NCI-H345 treated with DMSO at 0.1 percent for 48 hours (cell line): ENCODE measurements at regions not wholly inside any gene's neighbourhood (a gene's known extent, or its start where the extent isn't known, plus 50 kb on each side); places are given as distances from the start of the nearest gene placed in this dataset.

Source experiments
- DNase-seq: peaks from one replicate; lab custom pipeline; 2025; ENCODE audit not compliant: unreplicated experiment; lab: John Stamatoyannopoulos, UW

DNA sequence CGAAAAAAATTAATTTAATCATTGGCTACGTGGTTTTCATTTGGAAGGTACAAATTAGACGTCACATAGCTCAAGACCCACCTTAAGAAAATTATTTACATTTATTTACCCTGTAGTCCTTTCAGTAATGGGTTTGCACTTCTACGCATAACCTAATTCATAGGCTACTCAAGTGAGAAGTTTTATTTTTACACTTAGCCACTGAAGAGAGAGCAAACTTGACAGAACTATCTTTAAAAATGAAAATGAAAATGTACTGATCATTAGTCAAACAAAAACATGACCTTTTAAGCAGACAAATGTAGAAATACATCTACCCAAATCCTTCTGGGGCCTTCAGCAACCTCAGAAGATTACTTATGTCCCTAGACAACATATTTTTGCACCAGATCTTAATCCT is 269.4 kb upstream of the TTC14 start:
- no peak for DNase-seq

DNA sequence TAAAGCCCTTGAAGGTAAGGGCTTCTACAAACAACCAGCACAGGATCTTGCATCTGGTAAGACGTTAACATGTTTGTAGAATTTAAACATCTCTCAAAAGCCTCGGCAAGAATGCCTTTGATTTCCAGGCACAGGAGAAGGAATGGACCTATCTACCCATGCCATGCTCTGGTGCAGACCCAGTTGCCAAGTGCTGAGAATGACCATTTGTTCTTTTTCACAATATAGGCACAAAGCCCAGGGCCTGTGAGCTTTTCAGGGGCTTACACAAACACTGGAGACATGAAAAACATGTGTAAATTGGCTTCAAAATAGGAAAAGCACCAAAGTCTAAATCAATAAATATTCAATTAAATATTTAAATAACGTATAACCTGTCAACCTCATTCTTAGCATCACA is 266.9 kb upstream of the TTC14 start:
- DNase-seq: no peak

DNA sequence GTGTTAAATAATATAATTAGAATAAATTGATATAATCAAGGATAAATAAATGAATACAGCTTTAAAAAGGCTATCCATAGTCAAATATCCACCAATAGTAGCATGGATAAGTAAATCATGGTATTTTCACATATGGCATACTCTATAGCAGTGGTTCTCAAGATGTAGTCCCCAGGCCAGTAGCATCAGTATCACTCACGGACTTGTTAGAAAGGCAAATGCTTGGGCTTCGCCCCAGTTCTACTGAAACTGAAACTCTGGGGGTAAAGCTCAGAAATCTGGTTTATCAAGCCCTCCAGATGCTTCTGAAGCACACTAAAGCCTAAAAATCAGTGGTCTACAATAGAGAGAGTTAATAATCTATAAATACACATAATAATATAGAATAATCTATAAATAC is 261.6 kb upstream of the TTC14 start:
- DNase-seq: no peak

DNA sequence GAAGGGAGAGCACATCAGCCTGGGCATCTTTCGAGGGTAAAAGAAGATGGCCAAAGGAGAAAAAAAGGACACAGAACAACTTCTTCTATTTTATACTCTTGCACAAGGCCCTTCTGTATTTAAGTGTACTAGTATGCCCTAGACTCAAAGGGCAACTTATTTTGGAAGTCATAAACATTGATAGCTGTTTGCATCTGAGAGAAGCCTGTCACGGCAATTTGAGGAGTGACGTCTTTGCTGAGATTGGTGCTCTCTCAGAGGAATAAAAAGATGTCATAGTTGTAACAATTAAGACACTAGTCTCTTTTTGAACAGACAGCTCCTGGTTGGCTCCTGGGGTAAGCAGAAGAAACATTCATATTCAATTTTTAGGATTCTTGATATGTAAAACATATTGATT is 260.4 kb upstream of the TTC14 start:
- DNase-seq: no peak

DNA sequence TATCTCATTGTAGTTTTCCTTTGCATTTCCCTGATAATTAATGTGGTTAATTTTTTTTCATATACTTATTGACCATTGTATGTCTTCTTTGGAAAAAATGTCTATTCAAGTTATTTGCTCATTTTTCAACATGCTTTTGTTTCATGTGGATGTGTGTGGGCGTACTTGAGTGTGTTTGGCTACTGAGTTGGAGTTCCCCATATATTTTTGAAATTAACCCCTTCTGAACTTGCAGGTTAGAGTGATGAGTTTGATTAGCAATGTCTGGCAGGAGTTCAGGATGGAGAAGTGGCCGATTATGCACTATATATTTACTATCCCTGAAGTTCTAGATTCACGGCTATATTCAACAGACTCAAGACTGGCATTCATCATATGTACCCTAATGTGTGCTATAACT is 250.4 kb upstream of the TTC14 start:
- DNase-seq: no peak

DNA sequence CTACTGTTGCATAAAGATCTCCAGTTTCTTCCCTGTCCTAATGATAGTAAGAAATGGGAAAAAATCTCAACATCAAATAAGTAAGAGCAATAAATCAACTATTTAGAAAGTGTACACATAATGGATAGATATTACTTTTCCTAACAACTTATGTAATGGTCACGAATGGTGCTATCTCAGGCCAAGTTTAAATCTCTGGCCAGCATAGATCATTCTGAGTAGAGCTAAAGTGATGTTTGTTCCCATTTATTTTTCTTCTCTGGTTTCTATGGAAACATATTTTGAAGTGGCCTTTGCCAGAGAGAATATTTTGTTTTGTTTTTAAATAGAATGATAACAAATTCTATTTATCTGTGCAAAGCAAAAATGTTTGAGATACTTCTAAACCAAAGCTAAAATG is 249.7 kb upstream of the TTC14 start:
- no peak for DNase-seq

DNA sequence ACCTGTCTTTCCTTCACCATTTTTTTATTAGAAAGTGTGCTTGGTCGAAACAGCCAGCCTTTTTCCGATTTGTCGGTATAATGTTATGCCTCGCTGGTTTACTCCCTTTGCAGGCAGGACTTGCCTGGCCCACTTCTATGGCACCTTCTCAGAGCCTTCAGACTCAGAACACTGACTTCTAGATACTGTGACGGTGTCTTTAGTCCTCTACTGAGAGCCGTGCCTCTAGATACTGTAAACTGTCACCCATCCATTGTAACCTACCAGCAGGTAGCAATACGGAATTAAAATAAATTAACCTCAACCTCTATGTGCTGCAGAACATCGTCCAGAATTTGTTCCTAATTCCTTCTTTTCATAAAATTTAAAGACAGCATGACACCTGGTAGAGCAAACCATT is 247.7 kb upstream of the TTC14 start:
- DNase-seq: no peak

DNA sequence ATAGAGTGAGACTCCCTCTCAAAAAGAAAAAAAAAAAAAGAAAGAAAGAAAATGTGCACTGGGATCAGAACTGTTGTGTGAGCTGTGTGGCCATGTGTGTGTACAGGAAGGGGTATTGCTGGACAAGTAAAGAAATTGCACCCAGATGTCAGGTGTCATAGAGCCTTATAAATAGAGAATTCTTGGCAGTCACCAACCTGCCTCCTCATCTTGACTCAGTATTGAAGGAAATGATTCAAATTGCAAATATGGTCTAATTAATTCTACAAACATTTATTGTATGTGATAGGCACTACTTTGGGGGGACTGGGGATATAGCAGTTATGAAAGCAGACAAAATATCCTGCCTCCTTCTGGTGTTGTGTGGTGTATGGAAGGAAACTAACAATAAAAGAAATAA is 243.8 kb upstream of the TTC14 start:
- DNase-seq: no peak

DNA sequence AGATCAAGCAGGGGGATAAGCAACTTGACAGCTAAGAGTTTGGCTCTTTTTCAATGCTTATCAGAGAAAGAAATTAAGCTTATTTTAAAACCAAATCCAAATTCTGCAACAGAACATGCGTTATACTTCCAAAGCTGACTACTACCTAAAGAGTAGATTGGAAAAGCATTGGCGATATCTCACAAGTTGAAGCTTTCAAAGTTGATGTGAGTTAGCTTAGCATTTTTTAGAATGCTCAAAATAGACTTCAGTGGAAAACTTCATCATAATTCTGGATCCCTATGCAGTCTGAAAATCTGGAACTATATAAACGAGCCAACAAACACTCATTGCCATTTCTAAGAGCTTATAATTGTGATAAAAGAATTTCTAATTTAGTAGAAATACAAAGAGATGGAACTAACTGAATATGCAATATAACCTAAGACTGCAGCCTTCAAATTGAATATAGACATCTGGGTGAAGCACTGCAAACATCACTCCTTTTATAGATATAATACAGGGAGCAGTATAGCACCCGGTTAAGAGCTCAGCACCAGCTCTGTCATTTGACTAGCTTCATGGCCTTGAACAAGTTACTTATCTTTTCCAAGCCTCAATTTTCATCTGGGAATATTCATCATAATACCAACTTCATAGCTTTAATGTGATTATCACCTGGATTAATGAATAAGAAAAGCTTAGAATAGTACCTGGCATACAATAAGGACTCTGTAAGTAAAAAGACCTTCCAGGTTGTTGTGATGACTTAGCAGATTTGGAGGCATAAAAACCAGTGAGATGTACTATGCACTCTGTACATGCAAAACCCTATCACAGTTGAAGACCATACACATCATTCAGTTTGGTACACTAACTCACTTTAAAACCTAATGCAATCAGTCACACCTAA is 242.7 kb upstream of the TTC14 start:
- no peak for DNase-seq

DNA sequence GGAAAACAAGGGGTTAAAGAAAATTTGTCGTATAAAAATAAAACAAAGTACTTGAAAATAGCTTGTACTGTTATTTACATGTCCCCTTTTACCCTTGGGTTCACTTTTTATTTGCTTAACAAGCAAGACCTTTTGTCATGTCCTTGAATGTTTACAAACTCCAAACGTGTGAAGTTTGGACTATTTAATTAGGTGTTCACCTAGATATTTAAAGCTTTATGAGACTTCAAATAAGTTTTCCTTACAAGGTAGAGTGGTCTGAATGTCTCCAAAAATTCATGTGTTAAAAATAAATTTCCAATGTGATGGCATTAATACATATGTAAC is 242.0 kb upstream of the TTC14 start:
- DNase-seq: no peak

DNA sequence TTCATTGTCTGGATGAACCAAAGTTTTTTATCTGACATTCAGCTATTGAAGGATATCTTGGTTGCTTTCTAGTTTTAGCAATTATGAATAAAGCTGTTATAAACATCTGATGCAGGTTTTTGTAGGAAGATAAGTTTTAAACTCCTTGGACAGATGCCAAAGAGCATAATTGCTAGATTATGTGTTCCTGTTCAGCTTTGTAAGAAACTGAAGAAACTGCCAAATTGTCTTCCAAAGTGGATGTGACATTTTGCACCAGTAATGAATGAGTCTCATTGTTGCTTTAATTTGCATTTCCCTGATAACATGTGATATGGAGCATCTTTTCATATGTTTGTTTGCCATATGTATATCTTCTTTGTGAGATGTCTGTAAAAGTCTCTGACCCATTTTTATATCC is 239.9 kb upstream of the TTC14 start:
- DNase-seq: no peak

DNA sequence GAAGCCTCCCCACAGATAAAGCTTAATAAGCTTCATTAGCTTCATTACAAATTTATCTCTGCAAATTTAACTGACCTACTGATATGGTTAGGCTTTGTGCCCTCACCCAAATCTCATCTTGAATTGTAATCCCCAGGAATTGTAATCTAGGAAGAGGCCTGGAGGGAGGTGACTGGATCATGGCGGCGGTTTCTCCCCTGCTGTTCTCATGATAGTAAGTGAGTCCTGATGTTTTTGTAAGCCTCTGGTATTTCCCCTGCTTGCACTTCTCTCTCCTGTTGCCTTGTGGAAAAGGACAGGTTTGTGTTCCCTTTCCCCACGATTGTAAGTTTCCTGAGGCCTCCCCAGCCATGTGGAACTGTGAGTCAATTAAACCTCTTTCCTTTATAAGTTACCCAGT is 226.1 kb upstream of the TTC14 start:
- DNase-seq: no peak

DNA sequence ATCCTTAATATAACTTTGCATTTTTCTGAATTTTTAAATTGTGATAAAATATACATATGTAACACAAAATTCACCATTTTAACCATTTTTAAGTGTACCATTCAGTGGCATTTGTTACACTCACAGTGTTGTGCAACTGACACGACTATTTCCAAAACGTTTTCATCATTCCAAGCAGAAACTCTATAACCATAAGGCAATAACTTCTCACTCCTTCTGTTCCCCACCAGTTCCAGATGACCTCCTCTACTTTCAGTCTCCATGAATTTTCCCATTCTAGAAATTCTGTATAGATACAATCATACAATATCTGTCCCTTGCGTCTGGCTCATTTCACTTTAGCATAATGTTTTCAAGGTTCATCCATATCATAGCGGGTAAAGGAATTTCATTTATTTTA is 223.5 kb upstream of the TTC14 start:
- DNase-seq: no peak

DNA sequence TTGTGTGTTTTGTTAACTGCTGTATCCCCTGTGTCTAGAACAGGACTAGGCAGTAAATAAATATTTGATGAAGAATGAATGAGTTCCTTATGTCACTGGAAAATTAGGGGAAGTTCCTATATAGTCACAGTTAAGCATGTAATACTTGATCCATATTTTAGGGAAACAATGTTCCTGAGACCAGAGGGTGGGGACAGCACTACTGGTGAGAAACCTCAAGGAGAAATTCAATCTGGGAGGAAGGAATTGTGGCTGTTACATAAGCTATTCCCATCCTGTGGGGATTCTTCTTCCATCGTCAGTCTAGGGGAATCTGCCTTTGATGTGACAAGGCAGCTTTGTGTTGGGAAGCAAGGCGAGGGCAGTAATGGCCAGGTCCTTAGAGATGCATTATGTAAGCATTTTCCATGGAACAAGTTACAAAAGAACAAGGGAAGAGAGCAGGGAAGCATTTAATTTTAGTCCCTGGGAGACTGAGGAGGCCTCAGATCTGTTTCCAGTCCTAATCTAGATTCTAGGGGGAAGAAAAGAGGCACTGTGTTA is 219.3 kb upstream of the TTC14 start:
- no peak for DNase-seq

DNA sequence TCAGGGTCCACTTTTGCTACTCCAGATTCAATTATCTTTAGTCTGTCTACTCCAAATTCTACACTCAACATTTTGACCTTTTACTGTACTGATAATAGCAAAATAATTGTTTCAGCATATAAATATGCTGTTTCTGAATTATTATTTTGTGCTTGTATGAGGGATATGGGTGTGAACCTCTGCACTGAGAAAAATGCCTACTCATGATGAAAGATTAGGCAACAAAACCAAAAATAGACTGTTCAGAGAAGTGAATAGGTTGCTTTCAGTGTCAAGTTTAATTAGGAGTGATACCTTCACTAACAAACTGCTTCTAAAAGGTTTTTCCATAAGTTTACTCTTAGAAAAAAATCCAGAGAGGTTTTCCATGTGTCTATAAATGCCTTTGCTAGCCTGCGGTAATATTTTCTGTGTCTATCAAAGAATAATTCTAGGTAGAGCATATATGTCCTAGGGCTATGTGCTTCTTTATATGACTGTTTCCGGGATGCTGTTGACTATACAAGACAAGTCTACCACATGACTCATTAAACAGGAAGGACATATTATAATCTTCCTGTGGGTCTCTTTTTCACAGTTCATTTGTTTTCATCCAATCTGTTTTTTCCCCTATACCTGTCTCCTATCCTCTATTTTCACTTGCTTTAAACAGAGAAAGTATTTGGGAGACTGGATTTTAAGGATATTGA is 218.5 kb upstream of the TTC14 start:
- DNase-seq: no peak

DNA sequence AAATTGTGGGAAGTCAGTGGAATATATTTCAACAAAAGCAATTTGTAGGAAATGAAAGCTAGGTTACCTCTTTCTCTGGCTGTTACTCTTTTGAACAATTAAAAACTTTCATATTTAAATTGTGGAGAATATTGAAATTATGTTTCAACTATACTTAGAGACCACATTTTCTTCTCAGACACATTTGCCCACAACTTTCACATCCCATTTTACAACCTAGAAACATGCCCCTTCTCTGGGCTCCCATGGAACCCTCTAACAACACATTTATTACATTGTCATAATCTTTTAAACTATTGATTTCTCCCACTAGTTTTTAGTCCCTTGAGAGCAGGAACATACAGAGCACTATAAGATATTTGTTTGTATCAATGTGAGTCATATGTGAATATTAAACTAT is 211.7 kb upstream of the TTC14 start:
- no peak for DNase-seq

DNA sequence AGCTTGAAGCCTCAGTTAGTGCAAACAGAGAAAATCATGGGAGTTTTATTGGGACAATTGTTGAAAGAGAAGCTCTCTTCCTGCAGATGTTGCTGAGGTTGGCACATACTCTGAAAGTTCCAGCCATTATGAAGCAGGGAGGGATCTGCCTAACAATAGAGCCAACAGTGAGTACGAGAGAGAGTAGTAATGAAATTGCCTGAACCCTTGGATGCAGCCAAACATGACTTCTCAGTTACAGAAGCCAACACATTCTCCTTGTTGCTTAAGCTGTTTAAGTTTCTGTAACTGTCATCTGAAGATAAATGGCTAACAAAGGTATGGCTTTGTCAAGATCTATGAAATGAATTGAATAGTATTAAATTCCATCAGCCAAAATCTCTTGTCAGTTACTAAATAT is 211.0 kb upstream of the TTC14 start:
- DNase-seq: no peak

DNA sequence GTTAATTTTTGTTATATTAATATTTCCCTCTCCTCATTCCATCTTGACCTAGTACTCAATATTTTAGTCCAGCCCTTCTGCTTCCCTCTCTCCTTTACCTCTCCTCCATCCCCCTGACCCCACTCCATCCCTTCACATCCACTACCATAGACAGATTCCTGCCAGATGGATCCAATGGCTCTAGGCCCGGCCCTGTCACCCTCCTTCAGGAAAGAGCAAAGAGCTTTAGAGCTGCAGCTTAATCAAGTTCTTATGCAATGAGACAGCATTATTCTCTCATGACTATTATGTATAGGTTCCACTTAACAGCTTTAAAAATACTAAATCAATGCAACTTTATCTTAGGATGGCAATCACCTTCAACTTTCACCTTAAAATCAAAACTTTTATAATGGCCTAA is 200.7 kb upstream of the TTC14 start:
- no peak for DNase-seq

DNA sequence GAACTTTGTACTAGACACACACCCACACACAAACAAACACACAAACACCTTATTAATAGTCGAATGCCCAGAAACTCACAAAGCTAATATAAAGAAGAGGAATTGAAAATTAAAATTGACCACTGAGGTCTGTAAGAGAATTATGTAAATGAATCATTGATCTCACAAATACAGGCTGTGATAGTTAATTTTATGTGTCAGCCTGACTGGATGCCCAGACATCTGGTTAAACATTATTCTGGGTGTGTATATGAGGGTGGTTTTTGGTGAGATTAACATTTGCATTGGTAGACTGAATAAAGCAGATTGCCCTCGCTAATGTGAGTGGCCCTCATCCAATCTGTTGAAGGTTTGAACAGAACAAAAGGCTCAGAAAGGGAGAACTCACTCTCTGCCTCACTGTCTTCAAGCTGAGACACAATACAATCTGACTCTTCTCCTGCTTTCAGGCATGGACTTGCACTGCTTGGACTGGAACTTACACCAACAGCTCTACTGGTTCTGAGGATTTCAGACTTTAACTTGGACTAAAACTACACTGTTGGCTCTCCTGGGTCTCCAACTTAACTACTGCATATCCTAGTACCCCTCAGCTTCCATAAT is 199.4 kb upstream of the TTC14 start:
- no peak for DNase-seq

DNA sequence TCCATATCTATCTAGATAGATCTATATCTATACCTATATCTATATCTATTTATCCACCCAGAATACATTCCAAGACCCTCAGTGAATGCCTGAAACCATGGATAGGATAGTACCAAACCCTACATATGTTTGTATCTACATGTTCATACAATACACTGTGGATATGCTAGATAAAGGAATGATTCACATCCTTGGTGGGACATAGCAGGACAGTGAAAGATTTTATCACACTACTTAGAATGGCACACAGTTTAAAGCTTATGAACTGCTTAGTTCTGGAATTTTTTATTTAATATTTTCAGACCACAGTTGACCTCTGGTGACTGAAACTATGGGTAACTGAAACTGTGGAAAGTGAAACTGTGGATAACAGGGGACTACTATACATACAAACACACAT is 198.8 kb upstream of the TTC14 start:
- DNase-seq: no peak

DNA sequence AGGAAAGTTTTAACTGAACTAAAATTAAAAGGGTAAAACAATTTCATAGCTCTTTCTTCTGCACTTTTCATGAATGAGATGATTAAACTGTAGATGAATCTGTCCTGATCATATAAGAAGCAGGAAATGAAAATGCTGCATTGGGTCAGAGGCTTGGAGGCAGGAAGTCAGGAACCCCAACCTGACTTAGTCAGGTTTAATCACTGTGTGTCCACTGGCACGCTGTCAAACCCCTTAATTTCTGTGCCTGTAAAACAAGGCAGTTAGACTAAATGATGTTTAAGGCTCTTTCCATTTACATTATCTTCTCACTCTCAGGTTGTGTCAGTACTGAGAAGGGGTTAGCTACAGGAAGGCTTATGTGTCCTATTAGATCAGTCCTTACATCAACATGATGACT is 193.3 kb upstream of the TTC14 start:
- no peak for DNase-seq

DNA sequence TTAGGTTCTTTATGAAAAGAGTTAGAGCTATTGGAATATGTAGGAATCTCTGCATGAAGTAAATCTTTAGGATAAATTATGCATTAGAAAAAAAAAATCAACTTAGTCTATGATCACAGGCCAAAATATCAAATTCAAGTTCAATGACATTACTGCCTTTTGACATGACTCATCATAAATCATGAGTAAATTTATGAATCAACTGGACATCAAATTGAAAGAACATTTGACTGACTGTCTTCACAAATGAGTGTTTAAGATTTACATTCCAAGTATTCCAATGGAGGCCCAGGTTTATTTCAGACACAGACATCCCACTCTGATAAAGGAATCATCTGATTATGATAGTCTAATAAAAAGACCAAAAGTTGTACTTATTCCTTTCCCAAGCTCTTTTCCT is 192.8 kb upstream of the TTC14 start:
- DNase-seq: no peak
